HepG2 (cell line): ENCODE measurements at regions not wholly inside any gene's neighbourhood (a gene's known extent, or its start where the extent isn't known, plus 50 kb on each side); places are given as distances from the start of the nearest gene placed in this dataset.

Experiments
- ATAC-seq: fragments of 200-7000 bp; cut with Tn5 transposase; 3 replicates; pipeline ENCODE4 v1.9.1; 2020; ENCODE audit warnings: mild to moderate bottlenecking, moderate library complexity
- BruUV-seq: library from RNA; stranded (reverse); fragments of 400-500 nt; replicated peaks from 2 replicates; lab custom pipeline; 2021; lab: Mats Ljungman, UMichigan
- CTCF ChIA-PET: fragments of 300-600 bp; formaldehyde crosslinking; extraction: SDS; loops from one replicate; lab custom pipeline; 2021; ENCODE audit warnings: low total read pairs, inconsistent platforms, low intra/inter-chr PET ratio; lab: Yijun Ruan, JAX
- POLR2A ChIA-PET: fragments of 350-600 bp; sonication (Branson Sonifier 250); formaldehyde crosslinking; loops from one replicate; lab custom pipeline; 2020; ENCODE audit warnings: antibody characterized with exemption, inconsistent platforms; lab: Yijun Ruan, JAX
- DNase-seq: peaks from one replicate; pipeline ENCODE4 v3.0.0-alpha.2; 2015; ENCODE audit warnings: low spot score
- FAIRE-seq: peaks from 3 replicates; lab custom pipeline; 2011; peaks lifted over from hg19 to GRCh38; lab: Jason Lieb, UNC
- H2AFZ ChIP-seq: one replicate; pipeline ENCODE4 v1.6.1; 2011; ENCODE audit warnings: low read length, inconsistent platforms
- H3K27ac ChIP-seq: fragments of 300-600 bp; 3 replicates; pipeline ENCODE4 v1.8.0; 2011; ENCODE audit warnings: mixed run types, mild to moderate bottlenecking, mixed read lengths, low read length, inconsistent platforms; ENCODE audit not compliant: insufficient read depth; ENCODE audit errors: extremely low read length
- H3K27me3 ChIP-seq, 2 experiments: fragments of 200-600 bp in 1 of 2; 2 replicates in 1 of 2; 3 replicates in 1 of 2; pipeline versions ENCODE4 v1.6.0 to v1.8.0; 2011; ENCODE audit warnings: low read length in 2 of 2, mild to moderate bottlenecking in 2 of 2, moderate library complexity in 2 of 2, inconsistent platforms in 1 of 2; ENCODE audit not compliant: insufficient read depth in 2 of 2, control insufficient read depth in 1 of 2
- H3K36me3 ChIP-seq, 2 experiments: fragments of 200-600 bp in 1 of 2; replicated peaks in 1 of 2; 2 replicates in 1 of 2; 3 replicates in 1 of 2; pipeline versions ENCODE4 v1.5.1 to v1.8.0; 2011; ENCODE audit warnings: low read length in 2 of 2, inconsistent platforms in 1 of 2; ENCODE audit not compliant: insufficient read depth in 2 of 2, control insufficient read depth in 1 of 2
- H3K4me1 ChIP-seq: 2 replicates; pipeline ENCODE4 v1.5.1; 2012; ENCODE audit warnings: low read length, inconsistent platforms; ENCODE audit not compliant: insufficient read depth
- H3K4me2 ChIP-seq: 2 replicates; pipeline ENCODE4 v1.6.0; 2011; ENCODE audit warnings: low read depth, low read length, inconsistent platforms
- H3K4me3 ChIP-seq, 3 experiments: fragments of 200-600 bp in 1 of 3; sonication (generic), shearing (Covaris generic) in 1 of 3; replicated peaks in 1 of 3; 2 replicates each; pipeline ENCODE4 v1.5.1; 2011 to 2016; ENCODE audit warnings: low read length in 3 of 3, inconsistent platforms in 2 of 3, low read depth in 2 of 3, mild to moderate bottlenecking in 2 of 3, control low read depth in 1 of 3, mixed read lengths in 1 of 3; ENCODE audit not compliant: insufficient read depth in 1 of 3
- H3K79me2 ChIP-seq: one replicate; pipeline ENCODE4 v1.6.1; 2011; ENCODE audit warnings: low read length, inconsistent platforms; ENCODE audit not compliant: insufficient read depth
- H3K9ac ChIP-seq: 2 replicates; pipeline ENCODE4 v1.6.0; 2011; ENCODE audit warnings: mild to moderate bottlenecking, low read depth, low read length, inconsistent platforms; ENCODE audit not compliant: insufficient read depth
- H3K9me3 ChIP-seq: 2 replicates; pipeline ENCODE4 v1.5.1; 2012; ENCODE audit warnings: mild to moderate bottlenecking, low read length
- H4K20me1 ChIP-seq: 2 replicates; pipeline ENCODE4 v1.6.0; 2011; ENCODE audit warnings: inconsistent platforms, mild to moderate bottlenecking, low read length, moderate library complexity; ENCODE audit not compliant: insufficient read depth
- DR1 ChIP-seq: sonication (generic); formaldehyde crosslinking; IDR thresholded peaks from 2 replicates; pipeline ENCODE4 v1.8.0; 2021; ENCODE audit warnings: mild to moderate bottlenecking, missing genetic modification reagents, inconsistent platforms
- HIVEP1 ChIP-seq: sonication (generic); formaldehyde crosslinking; IDR thresholded peaks from 2 replicates; pipeline ENCODE4 v1.4.0; 2020; ENCODE audit warnings: mild to moderate bottlenecking, missing genetic modification reagents
- KDM1A ChIP-seq: IDR thresholded peaks from 2 replicates; pipeline ENCODE4 v1.6.1; 2016; ENCODE audit warnings: missing compliant biosample characterization
- NFE2 ChIP-seq: sonication (generic); formaldehyde crosslinking; IDR thresholded peaks from 2 replicates; pipeline ENCODE4 v1.4.0; 2020; ENCODE audit warnings: missing genetic modification reagents
- TBL1XR1 ChIP-seq: fragments of 150-350 bp; IDR thresholded peaks from 2 replicates; pipeline ENCODE4 v1.6.1; 2014; ENCODE audit warnings: borderline replicate concordance, low read length; ENCODE audit not compliant: partially characterized antibody
- ZNF562 ChIP-seq: sonication (generic); formaldehyde crosslinking; IDR thresholded peaks from 2 replicates; pipeline ENCODE4 v1.8.0; 2022; ENCODE audit warnings: missing genetic modification reagents, borderline replicate concordance
- WGBS: methylation state at CpG from one replicate; pipeline ENCODE4 v1.1.6; 2017; ENCODE audit warnings: low lambda C conversion rate; 5-methylcytosine and 5-hydroxymethylcytosine counted together
- in situ Hi-C: cut with HindIII; loops from 2 replicates; pipeline ENCODE4 v1.10.0; 2017; ENCODE audit warnings: low pct_unique_long_range_greater_than_20kb; ENCODE audit not compliant: extremely low pct_ligation_motif_present
- intact Hi-C: fragments of 100-400 bp; cut with micrococcal nuclease; formaldehyde crosslinking; loops from one replicate; pipeline ENCODE4 v1.10.0; 2022; ENCODE audit not compliant: unreplicated experiment
- TF ChIP-seq, protein P1 (sequence below): sonication (generic); formaldehyde crosslinking; conservative IDR thresholded peaks from 2 replicates; pipeline ENCODE4 v1.4.0; 2020; ENCODE audit warnings: missing genetic modification reagents
- TF ChIP-seq, protein P2 (sequence below): sonication (generic); formaldehyde crosslinking; IDR thresholded peaks from 2 replicates; pipeline ENCODE4 v1.8.0; 2022; ENCODE audit warnings: mild to moderate bottlenecking, missing genetic modification reagents, moderate library complexity
- TF ChIP-seq, protein P3 (sequence below): sonication (generic); formaldehyde crosslinking; IDR thresholded peaks from 2 replicates; pipeline ENCODE4 v1.8.0; 2022; ENCODE audit warnings: mild to moderate bottlenecking, missing genetic modification reagents

DNA sequence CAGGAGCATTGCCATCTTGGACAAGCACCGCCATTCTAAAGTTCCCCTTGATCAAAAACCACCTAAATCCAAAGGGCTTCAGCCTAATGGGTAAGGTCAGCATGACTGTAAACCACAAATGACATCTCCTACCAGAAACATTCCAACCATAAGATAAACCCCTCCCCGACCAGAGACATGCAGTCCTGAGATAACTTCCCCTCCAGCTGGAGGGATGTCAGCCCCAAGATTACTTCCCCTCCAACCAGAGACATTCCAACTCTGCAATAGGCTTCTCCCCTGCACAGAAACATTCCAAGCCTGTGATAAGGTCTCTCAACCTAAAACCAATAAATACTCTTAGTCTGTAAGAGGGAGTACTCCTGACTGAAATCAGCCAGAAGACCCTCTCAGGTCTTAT, 62.7 kb upstream of the DNAJC19 start:
- no peak for DNase-seq

More for the DNA sequence above, 62.7 kb upstream of the DNAJC19 start:
- Histone ChIP-seq H3K4me3 (no peak overlapping the region), H3K4me1 (peaks cover 18% of the 10 kb centered on the region), H3K9me3 (no peaks in the 10 kb centered on the region; the same call in 1 of the 2 replicates), H3K36me3 (no peaks in the 10 kb centered on the region), H3K79me2 (no peaks in the 10 kb centered on the region), H3K27ac (no peak overlapping the region), H3K4me2 (no peak overlapping the region), H3K9ac (no peak overlapping the region), H2AFZ (no peak overlapping the region), H4K20me1 (no peaks in the 10 kb centered on the region), H3K27me3 (no peaks in the 10 kb centered on the region)
- TF ChIP-seq ZNF562 (CRISPR knock-in tag) (no peak), TBL1XR1 (no peak), DR1 (CRISPR knock-in tag) (no peak), NFE2 (CRISPR knock-in tag) (no peak), KDM1A (CRISPR knock-in tag) (no peak), HIVEP1 (CRISPR knock-in tag) (no peak)
- TF ChIP-seq, protein P1, sequence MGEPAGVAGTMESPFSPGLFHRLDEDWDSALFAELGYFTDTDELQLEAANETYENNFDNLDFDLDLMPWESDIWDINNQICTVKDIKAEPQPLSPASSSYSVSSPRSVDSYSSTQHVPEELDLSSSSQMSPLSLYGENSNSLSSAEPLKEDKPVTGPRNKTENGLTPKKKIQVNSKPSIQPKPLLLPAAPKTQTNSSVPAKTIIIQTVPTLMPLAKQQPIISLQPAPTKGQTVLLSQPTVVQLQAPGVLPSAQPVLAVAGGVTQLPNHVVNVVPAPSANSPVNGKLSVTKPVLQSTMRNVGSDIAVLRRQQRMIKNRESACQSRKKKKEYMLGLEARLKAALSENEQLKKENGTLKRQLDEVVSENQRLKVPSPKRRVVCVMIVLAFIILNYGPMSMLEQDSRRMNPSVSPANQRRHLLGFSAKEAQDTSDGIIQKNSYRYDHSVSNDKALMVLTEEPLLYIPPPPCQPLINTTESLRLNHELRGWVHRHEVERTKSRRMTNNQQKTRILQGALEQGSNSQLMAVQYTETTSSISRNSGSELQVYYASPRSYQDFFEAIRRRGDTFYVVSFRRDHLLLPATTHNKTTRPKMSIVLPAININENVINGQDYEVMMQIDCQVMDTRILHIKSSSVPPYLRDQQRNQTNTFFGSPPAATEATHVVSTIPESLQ (CRISPR knock-in tag) = no peak
- TF ChIP-seq, protein P2, sequence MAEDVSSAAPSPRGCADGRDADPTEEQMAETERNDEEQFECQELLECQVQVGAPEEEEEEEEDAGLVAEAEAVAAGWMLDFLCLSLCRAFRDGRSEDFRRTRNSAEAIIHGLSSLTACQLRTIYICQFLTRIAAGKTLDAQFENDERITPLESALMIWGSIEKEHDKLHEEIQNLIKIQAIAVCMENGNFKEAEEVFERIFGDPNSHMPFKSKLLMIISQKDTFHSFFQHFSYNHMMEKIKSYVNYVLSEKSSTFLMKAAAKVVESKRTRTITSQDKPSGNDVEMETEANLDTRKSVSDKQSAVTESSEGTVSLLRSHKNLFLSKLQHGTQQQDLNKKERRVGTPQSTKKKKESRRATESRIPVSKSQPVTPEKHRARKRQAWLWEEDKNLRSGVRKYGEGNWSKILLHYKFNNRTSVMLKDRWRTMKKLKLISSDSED = no peak
- TF ChIP-seq, protein P3, sequence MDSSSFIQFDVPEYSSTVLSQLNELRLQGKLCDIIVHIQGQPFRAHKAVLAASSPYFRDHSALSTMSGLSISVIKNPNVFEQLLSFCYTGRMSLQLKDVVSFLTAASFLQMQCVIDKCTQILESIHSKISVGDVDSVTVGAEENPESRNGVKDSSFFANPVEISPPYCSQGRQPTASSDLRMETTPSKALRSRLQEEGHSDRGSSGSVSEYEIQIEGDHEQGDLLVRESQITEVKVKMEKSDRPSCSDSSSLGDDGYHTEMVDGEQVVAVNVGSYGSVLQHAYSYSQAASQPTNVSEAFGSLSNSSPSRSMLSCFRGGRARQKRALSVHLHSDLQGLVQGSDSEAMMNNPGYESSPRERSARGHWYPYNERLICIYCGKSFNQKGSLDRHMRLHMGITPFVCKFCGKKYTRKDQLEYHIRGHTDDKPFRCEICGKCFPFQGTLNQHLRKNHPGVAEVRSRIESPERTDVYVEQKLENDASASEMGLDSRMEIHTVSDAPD (CRISPR knock-in tag) = no peak
- POLR2A ChIA-PET = no interaction called here
- intact Hi-C loops (no loop called here), in situ Hi-C loops (no loop called here)
- WGBS = 0% methylated on average over 2 of the region's 2 CpGs
- no peak for FAIRE-seq
- no peak for ATAC-seq
- BruUV-seq = no TSS peak
- CTCF ChIA-PET = no interaction called here
